ENCODE measurements at regions not wholly inside any gene's neighbourhood (a gene's known extent, or its start where the extent isn't known, plus 50 kb on each side); places are given as distances from the start of the nearest gene placed in this dataset.

DNA sequence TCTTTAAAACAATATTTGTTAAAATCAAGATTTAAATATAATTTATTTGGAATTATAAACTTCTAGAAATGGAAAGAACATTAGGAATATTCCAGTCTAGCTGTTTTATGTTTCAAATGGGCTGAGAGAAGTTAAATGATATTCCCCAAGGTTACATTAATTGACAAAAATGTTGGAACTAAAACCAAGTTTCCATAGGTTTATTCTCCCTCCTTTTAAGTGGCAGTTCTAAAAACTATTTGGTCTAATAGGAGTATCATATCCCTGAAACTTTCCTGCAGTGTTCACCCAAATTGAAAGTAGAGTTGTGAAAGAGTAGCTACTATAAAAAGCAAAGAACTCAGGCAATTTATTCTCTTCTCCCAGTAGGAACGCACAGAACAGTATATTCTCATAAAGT is 1185.5 kb downstream of the LRFN5 start:
- intact Hi-C loops (cut with DNase I; ENCODE audit: low total_unique reads), result no loop called here
- no peak for TF ChIP-seq POLR2A (IDR thresholded peaks at IDR 0.05)
- TF ChIP-seq, protein P1, sequence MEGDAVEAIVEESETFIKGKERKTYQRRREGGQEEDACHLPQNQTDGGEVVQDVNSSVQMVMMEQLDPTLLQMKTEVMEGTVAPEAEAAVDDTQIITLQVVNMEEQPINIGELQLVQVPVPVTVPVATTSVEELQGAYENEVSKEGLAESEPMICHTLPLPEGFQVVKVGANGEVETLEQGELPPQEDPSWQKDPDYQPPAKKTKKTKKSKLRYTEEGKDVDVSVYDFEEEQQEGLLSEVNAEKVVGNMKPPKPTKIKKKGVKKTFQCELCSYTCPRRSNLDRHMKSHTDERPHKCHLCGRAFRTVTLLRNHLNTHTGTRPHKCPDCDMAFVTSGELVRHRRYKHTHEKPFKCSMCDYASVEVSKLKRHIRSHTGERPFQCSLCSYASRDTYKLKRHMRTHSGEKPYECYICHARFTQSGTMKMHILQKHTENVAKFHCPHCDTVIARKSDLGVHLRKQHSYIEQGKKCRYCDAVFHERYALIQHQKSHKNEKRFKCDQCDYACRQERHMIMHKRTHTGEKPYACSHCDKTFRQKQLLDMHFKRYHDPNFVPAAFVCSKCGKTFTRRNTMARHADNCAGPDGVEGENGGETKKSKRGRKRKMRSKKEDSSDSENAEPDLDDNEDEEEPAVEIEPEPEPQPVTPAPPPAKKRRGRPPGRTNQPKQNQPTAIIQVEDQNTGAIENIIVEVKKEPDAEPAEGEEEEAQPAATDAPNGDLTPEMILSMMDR (IDR thresholded peaks at IDR 0.05), result no peak
- no peak overlapping the region for H3K4me3 ChIP-seq (ENCODE audit: low read depth, poor library complexity, severe bottlenecking)
- WGBS, 2 donors, result 55 to 75% methylated on average over 1 of the region's 1 CpG
- no peak for DNase-seq (ENCODE audit: low spot score in 2 of 2)

DNA sequence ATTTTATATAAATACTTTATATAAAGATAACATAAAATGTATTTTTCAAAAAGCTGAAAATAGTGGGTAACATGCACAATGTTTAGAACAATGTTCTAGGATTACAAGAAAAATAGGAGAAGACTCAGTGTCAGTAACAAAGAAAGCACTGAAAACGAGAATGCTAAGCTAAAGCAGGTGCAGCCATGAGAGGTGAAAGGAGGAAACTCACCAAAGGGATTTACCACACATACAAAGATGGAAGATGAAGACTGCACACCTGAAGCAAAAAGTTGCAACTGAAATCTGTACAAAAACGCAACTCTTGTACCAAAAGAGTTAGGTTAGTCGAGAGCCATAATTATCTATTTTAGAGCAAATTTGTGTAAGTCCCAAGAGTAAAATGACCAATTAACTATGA is 1176.1 kb downstream of the LRFN5 start:
- intact Hi-C loops (cut with DNase I; ENCODE audit: low total_unique reads), result no loop called here
- WGBS, 2 donors, result 83 to 84% methylated on average over 3 of the region's 3 CpGs
- DNase-seq (ENCODE audit: low spot score in 2 of 2), result no peak
- H3K4me3 ChIP-seq (ENCODE audit: low read depth, poor library complexity, severe bottlenecking), result no peak overlapping the region
- TF ChIP-seq, protein P1 (IDR thresholded peaks at IDR 0.05), result no peak
- TF ChIP-seq POLR2A (IDR thresholded peaks at IDR 0.05), result no peak

GRCh38 chr14:42778984-42779383 is 1172.3 kb downstream of the LRFN5 start:
- WGBS, 2 donors, result 32 to 35% methylated on average over 2 of the region's 2 CpGs
- no peak overlapping the region for H3K4me3 ChIP-seq (ENCODE audit: low read depth, poor library complexity, severe bottlenecking)
- no peak for TF ChIP-seq POLR2A (IDR thresholded peaks at IDR 0.05)
- TF ChIP-seq, protein P1 (IDR thresholded peaks at IDR 0.05), result no peak
- intact Hi-C loops (cut with DNase I; ENCODE audit: low total_unique reads), result no loop called here
- no peak for DNase-seq (ENCODE audit: low spot score in 2 of 2)

- intact Hi-C loops (cut with DNase I; ENCODE audit: low total_unique reads), result no loop called here
- no peak for TF ChIP-seq POLR2A (IDR thresholded peaks at IDR 0.05)
- TF ChIP-seq, protein P1 (IDR thresholded peaks at IDR 0.05), result no peak
- DNase-seq (ENCODE audit: low spot score in 2 of 2), result no peak
- H3K4me3 ChIP-seq (ENCODE audit: low read depth, poor library complexity, severe bottlenecking), result no peak overlapping the region
Observed at GRCh38 chr14:42750771-42751170, 1144.1 kb downstream of the LRFN5 start.

- intact Hi-C loops (cut with DNase I; ENCODE audit: low total_unique reads), result no loop called here
- DNase-seq (ENCODE audit: low spot score in 2 of 2), result no peak
- no peak overlapping the region for H3K4me3 ChIP-seq (ENCODE audit: low read depth, poor library complexity, severe bottlenecking)
- 93 to 96% methylated on average over 2 of the region's 2 CpGs for WGBS, 2 donors
- TF ChIP-seq, protein P1 (IDR thresholded peaks at IDR 0.05), result no peak
- TF ChIP-seq POLR2A (IDR thresholded peaks at IDR 0.05), result no peak
Observed at GRCh38 chr14:42742084-42742483, 1135.4 kb downstream of the LRFN5 start.

GRCh38 chr14:42736408-42736807 is 1129.7 kb downstream of the LRFN5 start:
- TF ChIP-seq, protein P1 (IDR thresholded peaks at IDR 0.05), result no peak
- no peak for TF ChIP-seq POLR2A (IDR thresholded peaks at IDR 0.05)
- H3K4me3 ChIP-seq (ENCODE audit: low read depth, poor library complexity, severe bottlenecking), result no peak overlapping the region
- intact Hi-C loops (cut with DNase I; ENCODE audit: low total_unique reads), result no loop called here
- WGBS, 2 donors, result 48 to 57% methylated on average over 1 of the region's 1 CpG
- no peak for DNase-seq (ENCODE audit: low spot score in 2 of 2)

Data from lower leg skin (tissue), 4 donors.